HG02973 (cell line): ENCODE measurements at regions not wholly inside any gene's neighbourhood (a gene's known extent, or its start where the extent isn't known, plus 50 kb on each side); places are given as distances from the start of the nearest gene placed in this dataset.

Source experiments
- ATAC-seq: cut with Tn5 transposase; IDR thresholded peaks from one replicate; pipeline ENCODE4 v1.9.1; 2021; ENCODE audit warnings: moderate library complexity; ENCODE audit not compliant: unreplicated experiment

DNA sequence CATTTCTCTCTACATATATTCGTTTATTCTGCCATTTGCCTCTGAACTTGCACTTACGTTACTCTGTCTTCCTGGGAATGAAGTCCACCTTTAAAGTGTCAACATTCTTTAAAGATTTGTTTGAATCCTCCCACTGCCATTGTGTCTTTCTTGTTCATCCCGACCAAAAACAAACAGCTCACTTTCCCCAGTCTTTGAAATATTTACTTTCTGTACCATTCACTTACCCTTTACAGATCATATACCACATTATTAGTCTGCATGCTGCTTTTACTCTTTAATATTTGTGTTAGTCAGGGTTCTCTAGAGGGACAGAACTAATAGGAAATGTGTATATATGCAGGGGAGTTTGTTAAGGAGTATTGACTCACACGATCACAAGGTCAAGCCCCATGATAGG lies 176.6 kb upstream of the STARD13 start:
- ATAC-seq: no peak

DNA sequence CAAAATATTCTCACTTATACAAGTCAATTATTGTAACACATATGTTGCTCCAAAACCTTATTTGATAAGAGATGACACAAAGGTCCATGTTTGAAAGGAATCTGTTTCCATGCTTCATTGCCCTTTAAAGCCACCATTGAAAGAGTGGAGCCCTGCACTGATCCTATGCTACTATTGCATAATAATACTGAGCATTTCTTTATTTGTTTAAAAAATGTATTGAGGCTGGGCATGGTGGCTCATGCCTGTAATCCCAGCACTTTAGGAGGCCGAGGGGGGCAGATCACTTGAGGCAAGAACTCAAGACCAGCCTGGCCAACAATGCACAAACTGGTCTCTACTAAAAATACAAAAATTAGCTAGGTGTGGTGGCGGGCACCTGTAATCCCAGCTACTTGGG lies 178.8 kb upstream of the STARD13 start:
- ATAC-seq: no peak

DNA sequence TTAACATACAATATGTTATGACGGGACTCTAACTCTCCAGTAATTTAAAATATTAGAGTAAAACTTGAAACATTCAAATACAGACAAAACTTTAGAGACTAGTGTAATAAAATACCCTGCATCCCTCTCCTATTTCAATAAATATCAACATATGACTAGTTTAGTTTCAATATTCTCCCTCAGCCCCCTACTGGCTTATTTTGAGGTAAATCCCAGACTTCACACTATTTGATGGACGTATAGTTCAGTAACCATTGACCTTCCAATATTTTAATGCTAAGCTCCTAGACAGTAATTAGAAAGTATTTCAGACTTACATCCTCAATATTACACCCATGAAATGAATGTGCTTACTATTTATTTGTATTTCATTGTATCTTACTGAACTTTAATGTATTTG lies 180.7 kb upstream of the STARD13 start:
- ATAC-seq: no peak

DNA sequence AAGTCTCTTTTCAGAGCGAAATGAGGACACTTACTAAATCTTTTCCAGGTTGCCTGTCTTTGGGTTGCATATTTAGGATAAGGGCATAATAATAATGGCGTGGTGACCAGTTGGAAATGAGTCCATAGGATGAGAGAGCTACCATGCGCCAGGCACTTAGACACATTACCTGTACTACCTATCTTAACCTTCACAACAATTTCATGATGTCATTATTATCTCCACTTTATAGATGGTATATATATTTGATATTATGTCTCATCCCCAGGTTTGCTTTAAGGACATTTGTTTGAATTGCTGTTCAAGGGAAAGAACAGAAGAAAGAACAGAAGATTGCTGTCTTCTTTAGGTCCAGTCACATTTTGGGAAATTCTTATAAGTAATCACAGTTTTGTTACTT lies 182.0 kb upstream of the STARD13 start:
- no peak for ATAC-seq

DNA sequence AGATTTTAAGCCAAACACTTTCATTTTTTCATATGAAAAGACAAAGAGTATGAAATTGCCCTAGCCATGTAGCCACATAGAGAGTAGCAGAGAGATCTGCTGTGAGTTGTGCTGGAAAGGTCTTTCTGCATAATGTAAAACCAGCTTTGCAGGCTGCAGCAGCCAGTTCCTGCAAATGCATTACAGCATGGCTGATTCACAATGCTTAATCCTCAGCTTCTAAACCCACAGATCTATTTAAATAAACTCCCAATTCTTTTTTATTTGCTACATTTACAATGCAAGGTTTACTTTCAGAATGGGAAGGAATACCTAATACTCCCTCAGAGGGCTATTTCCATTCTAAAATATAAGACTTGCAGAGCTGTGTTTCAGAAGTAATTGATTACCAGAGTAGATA lies 185.6 kb upstream of the STARD13 start:
- no peak for ATAC-seq

DNA sequence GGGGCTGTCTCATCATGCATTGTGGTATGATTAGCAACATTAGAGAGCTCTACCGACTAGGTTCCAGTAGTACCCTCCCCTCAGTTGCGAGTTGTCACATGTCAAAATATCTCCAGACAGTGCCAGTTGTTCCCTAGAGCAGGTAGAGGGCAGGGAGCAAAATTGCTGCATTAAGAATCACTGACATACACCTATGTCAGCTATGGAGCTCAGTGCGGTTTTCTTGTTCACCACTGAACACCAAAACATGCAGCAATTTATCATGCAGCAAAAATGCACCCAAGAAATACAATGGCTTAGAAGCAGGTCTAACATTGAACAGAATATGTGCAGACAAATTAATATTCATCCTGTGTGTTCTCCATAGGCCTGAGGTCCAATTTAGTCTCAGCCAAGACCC lies 186.9 kb upstream of the STARD13 start:
- ATAC-seq: no peak

DNA sequence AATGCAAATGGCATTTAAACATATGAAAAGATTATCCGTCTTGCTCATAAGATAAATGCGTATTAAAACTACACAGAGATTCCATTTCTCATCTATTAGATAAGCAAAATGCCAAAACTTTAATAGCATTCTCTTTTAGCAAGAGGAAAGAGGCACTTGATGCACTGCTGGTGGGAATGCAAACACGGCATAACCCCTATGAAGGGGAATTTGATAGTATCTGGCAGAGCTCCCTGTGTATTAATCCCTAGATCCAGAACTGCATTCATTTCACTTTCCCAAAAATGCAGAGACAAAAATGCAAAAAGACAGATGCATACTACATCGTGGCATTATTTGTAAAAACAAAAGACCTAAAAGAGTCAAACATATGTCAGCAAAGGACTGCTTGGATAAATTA lies 193.6 kb upstream of the STARD13 start:
- ATAC-seq: no peak

DNA sequence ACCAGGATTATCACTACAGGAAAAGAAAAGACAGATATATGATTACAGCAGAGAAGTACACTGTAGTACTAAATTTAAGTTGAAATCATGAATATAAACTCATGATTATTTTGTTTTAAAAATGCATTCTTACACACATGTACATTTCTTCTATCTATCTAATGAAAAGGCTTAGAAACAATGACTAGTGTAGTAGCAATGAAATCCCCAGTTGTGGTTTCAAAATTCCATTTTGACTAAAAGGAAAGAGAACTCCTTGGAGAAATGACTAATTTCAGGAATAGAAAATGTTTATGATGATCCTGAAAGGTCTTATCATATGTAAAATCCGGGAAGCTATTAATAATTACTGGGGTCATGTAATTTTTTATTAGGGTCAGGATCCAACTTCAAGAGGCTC lies 195.0 kb upstream of the STARD13 start:
- no peak for ATAC-seq

DNA sequence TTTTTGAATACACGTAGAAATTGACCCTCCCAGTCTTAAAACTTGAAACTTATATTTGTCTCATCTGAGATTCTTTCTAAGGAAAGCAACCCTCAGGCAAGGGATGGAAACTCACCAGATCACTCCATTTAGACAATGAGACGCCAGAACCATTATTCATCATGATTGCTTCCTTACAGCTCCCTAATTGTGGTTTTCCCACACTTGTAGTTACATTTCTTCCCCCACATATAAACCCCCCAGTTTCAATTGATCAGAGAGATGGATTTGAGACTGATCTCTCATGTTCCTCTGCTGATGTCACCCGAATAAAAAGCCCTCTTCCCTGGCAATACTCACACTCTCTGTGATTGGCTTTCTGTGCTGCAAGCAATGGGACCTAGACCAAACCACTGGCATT lies 197.9 kb upstream of the STARD13 start:
- ATAC-seq: no peak

DNA sequence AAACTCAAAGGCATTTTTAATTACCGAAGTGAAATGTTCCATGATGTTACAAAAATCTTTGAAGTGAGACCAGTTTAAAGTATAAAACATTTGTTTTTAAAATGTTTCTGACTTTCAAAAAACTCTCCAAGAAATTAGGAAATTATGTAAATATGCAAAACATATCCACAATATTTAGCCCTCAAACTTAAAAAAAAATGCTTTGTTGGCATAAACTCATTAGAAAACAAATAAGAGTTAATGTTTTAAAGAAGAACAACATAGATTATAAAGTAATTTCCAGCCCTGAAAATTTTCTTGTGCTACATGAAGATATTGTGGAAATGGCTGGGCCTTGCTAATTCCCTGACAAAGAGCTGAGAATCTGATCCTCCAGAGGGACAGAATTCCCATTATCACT lies 199.7 kb upstream of the STARD13 start:
- ATAC-seq: no peak

DNA sequence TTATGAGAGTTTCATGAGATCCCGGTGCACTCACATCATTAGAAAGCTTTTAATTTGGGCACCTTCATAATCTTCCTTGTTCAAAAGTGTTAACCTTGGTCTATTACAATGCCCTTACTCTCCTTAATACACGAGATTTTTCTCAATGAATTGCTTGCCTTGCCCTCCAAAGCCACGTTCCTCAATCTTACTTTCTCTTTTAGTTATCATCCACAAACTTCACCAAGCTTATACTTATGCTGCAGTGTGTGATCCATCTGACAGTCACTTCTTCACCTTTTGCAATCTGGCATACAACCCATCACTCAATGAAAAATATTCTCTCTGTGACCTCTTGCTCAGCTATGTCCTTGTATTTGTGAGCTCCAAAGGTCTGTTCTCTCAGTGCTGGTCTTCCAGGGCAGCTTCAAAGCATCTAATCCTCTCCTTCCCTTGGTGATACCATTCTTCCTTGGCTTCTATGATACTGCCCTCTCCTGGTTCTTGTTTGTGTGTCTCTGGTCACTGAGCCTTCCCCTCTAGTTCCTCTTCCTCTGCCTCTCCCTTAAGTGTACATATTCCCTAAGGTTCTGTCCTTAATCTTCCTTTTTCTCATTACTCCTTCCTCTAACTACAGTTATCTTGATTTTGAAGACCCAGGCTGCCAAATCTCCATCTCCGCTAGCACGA lies 202.2 kb upstream of the STARD13 start:
- no peak for ATAC-seq

DNA sequence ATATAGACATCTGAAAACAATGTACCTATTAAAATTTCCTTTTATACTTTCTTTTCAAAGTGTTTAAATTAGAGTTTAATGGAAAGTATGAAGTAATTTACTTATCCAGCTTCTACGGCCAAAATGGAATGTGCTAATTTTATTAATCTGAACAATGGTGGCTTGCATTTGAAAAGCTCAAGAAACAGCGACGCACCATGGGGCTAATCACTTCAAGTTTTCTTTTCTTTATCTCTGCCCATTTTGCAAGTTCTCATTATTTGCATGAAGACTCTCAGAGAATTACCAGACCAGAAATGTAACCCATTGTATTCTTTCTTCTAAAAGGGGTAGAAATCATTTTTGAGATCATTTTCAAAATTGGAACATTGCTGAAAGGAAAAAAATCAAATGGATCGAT lies 204.0 kb upstream of the STARD13 start:
- no peak for ATAC-seq

DNA sequence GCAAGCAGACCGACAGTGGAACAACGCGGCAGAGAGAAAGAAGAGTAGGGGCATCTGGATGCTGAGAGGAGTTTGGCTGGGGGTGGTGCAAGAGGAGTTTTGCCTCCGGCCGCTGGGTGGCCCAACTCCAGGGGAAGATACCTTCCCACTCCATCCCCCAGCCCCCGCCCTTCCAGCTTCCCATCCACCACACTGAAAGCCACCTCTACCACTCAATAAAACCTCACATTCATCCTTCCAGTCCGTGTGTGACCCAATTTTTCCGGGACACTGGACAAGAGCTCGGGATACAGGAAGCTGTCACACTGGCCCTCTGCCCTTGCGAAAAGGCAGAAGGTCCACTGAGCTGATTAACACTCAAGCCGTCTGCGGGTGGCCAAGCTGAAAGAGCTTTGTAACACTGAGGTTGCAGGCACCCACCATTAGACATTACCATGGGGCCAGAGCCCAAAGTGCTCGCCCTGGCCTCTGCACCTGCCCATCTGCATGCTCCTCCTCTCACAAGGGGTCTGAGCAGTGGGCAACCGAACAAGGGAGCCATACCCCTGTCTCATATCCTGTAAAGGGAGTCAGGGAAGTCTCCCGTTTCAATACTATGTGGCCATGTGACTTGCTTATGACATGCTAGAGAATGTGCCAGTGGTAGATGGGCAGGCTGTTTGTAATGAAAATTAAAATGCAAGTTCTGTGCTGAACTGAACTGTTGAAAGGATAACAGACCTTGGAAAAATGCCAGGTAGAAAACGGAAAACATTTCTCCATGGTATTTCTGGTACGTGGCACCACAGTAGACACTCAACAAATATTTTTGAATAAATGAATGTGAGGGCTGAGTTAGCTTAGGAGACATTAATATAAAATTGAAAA lies 205.1 kb upstream of the STARD13 start:
- no peak for ATAC-seq

DNA sequence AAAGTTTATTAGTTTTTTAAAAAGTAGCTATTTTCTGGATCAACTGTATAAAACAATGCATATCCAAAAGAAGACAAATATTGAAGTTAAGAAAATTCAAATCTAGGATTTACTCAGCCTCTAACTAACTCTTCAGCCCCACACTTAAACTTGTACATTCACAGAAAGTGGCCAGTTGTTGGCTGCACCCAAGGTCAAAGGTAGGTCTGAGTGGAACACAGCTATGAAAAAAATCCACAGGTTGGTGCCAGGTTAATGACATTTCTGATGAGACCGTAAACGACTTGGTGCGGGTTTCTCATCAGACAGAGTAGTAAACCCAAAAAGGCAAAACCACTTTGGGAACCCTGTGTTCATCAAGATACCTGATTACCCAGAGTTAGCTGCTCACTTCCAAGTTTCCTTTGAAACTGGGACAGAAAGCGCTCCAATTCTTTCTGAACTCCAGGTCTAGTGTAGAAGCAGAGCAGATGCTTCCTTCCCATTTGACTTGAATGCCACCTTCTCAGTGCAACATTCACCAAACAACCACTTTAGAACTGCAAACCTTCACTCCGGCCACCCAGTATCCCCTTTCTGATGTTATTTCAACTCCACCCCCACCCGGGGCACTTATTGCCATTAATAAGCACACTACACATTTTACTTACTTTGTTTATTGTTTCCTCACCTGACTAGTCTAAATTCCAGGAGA lies 208.3 kb upstream of the STARD13 start:
- ATAC-seq: no peak

DNA sequence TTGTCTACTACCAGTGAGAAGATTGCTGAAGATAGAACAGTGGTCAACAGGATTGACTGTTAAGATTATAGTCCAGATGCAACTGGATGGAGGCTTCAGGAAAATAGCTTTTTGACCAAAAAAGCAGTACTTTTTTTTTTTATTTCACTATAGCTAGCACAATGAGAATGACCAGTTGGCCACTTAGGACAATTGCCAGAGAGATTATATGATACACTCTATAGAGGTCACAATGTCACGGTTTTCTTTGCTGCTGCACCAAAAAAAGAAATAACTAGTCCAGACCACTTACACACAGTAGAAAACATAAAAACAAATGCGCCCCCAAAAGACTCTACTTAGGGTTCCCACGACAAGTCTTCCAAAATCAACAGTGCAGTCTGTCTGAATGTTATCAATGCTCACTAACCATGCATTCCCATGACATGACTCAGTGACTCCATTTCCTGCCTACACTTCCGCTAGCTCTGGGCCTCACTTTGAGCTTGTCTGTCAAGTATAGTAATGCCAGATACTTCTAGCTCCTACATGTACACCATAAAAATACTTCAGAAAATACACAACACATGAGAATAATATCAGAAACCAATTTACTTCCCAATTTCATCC lies 209.1 kb upstream of the STARD13 start:
- no peak for ATAC-seq

DNA sequence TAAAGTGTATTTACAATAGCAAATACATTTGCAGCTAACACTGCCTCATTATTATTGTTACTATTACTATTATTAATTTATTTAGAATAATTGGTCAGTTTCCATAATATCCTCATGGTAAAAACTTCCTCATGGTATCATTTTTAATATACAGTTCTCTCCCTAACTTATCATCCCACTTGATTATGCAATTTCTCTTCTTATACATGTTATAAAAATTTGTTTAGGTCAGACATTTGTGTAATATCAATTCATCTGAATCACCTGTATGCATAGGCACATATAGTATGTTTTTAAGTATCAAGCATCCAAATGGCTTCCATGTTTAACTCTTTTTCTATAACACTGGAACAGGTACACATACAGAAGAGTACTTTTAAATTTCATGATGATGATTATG lies 210.8 kb upstream of the STARD13 start:
- no peak for ATAC-seq

DNA sequence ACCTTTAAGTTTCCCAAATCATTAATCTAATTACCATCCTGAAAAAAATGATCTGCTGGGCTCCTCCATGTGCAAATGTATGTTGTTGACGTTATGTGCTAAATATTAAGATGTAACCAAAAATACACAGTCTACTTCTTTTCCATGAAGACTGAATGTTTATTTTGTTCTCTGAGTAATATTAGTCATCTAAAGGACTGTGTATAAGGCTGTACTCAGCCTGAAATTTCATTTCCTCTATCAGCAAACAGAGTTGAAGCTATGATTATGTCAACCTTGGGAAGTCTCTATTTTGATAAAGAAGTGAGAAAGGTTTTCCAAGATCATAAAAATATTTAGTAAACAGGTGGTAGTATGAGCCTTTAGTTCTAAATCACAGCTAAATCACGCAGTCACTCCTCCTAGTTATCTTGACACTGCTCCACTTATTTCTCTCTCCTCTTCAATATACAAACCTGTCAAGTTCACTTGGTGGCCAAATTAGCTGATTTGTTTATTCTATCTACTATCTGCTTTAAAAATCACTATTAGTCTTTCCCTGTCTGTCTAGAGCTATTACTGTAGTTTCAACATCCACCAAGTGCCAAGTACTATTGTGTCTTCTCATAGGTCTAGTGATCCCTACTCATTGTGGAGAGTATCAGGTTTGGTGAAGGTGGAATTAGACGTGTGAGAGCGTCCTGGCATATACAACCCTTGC lies 211.7 kb upstream of the STARD13 start:
- no peak for ATAC-seq

DNA sequence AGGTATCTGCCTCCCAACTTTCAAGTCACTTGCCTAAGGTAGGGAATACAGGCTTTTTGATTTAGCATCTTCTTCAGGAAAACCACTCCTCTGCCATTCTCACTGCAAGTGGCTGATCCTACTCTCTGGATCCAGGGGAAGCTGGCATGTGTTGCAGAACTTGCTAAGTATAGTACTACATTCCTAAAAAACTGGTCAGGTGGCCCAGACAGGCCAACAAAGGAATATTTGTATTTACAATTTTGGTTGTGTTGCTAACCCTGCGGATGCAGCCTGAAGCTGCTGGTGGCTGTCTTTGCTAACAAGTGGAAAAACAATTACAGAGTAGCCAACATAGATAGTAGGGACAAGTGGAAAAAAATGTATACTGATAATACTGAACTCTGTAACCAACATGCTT lies 222.5 kb upstream of the STARD13 start:
- no peak for ATAC-seq

DNA sequence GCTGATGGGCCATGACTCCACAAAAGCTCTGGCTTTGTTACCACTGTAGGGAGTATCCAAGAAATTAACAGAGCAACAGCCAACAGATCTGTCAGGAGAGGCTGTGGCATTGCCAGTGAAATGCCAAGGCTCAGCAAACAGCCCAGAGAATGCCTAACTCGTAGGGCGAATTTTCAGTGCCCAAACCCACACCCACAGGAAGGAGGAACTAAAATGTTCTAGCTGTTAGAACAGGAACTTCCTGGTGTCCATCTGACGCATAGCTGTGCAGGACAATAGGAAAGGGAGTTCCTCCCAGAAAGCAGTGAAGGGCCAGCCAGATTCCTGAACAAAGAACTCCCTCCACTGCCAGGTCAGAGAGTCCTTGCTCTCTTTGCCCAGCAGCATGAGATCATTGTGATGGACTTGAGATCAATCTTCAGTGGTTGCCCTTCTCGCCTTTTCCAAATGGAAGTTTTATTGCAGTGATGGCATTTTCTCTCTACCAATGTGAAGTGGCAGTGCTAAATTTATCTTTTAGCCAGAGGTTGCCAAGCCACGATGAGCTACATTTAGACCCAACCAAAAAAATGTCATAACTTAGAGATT lies 224.2 kb upstream of the STARD13 start:
- no peak for ATAC-seq

DNA sequence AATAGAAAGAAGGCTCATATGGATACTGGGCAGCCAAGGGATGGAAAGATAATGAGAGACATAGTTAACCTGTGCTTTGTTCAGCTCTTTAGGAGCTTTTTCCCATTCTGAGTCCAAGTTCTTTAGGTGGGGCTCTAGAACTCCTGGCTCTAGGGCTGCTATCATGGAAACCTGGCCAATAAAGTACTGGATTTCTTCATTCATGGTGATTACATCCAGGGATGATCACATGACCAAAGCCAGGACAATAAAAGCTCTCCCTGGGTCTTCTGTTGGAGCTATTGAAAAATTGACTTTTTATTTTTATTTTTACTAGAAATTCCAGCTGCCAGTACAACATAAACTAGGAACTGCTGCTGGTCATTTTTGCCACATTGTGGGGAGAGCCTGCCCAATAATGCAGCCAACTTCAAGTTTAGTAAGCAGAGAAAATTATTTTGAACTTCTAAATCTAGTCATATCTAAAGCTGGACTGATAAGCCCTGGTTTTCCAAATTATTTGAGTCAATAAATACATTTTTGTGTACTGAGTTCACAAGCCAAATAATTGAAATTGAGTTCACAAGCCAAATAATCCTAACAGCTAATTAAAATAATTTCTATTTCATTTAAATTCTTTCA lies 224.9 kb upstream of the STARD13 start:
- no peak for ATAC-seq
